IMR-90 (cell line): ENCODE measurements at regions not wholly inside any gene's neighbourhood (a gene's known extent, or its start where the extent isn't known, plus 50 kb on each side); places are given as distances from the start of the nearest gene placed in this dataset.

ENCODE experiments used
- ATAC-seq: fragments of 200-7000 bp; cut with Tn5 transposase; 2 replicates; pipeline ENCODE4 v1.9.1; 2020; ENCODE audit warnings: low read depth, mild to moderate bottlenecking, moderate library complexity
- BruUV-seq: library from RNA; stranded (reverse); fragments of 400-500 nt; replicated peaks from 2 replicates; lab custom pipeline; 2021; lab: Mats Ljungman, UMichigan
- CTCF ChIA-PET: fragments of 300-600 bp; formaldehyde crosslinking; extraction: SDS; loops from one replicate; lab custom pipeline; 2021; ENCODE audit warnings: antibody characterized with exemption; lab: Yijun Ruan, JAX
- POLR2A ChIA-PET: fragments of 300-600 bp; sonication (Branson Sonifier 250); formaldehyde crosslinking; loops from one replicate; lab custom pipeline; 2022; ENCODE audit warnings: antibody characterized with exemption; ENCODE audit not compliant: unreplicated experiment; lab: Charles Lee
- DNase-seq: peaks from one replicate; pipeline ENCODE4 v3.0.0; 2013
- H2AFZ ChIP-seq: replicated peaks from 2 replicates; pipeline ENCODE3; 2013; ENCODE audit warnings: low read length, mild to moderate bottlenecking; ENCODE audit not compliant: poor library complexity
- H2AK5ac ChIP-seq: 2 replicates; pipeline ENCODE4 v1.6.1; 2013; ENCODE audit warnings: low read depth, low read length, inconsistent platforms
- H2AK9ac ChIP-seq: replicated peaks from 2 replicates; pipeline ENCODE3; 2013; ENCODE audit warnings: mild to moderate bottlenecking, low read depth, low read length, moderate library complexity; ENCODE audit not compliant: poor library complexity
- H2BK120ac ChIP-seq: 2 replicates; pipeline ENCODE4 v1.6.1; 2013; ENCODE audit warnings: low read depth, low read length, inconsistent platforms
- H2BK15ac ChIP-seq: 3 replicates; pipeline ENCODE4 v1.6.1; 2013; ENCODE audit warnings: low read depth, low read length, inconsistent platforms
- H2BK20ac ChIP-seq: 2 replicates; pipeline ENCODE4 v1.6.1; 2013; ENCODE audit warnings: low read depth, mild to moderate bottlenecking, inconsistent platforms, low read length, moderate library complexity
- H2BK5ac ChIP-seq: 2 replicates; pipeline ENCODE4 v1.6.1; 2013; ENCODE audit warnings: mild to moderate bottlenecking, low read depth, low read length, inconsistent platforms; ENCODE audit not compliant: poor library complexity, severe bottlenecking
- H3K14ac ChIP-seq: replicated peaks from 2 replicates; pipeline ENCODE4 v1.6.1; 2013; ENCODE audit warnings: low read depth, low read length, inconsistent platforms
- H3K18ac ChIP-seq: 2 replicates; pipeline ENCODE4 v1.6.1; 2013; ENCODE audit warnings: low read depth, low read length, control low read depth
- H3K23ac ChIP-seq: 2 replicates; pipeline ENCODE4 v1.6.1; 2013; ENCODE audit warnings: low read depth, low read length, inconsistent platforms
- H3K27ac ChIP-seq: 2 replicates; pipeline ENCODE4 v1.5.1; 2013; ENCODE audit warnings: mild to moderate bottlenecking, control low read depth, low read length; ENCODE audit not compliant: insufficient read depth
- H3K27me3 ChIP-seq: 2 replicates; pipeline ENCODE4 v1.6.1; 2013; ENCODE audit warnings: low read length; ENCODE audit not compliant: control insufficient read depth, insufficient read depth
- H3K36me3 ChIP-seq: 2 replicates; pipeline ENCODE4 v1.6.1; 2013; ENCODE audit warnings: low read length, mixed read lengths; ENCODE audit not compliant: control insufficient read depth, insufficient read depth
- H3K4ac ChIP-seq: 2 replicates; pipeline ENCODE4 v1.6.1; 2013; ENCODE audit warnings: low read depth, low read length, inconsistent platforms
- H3K4me1 ChIP-seq: 2 replicates; pipeline ENCODE4 v1.6.1; 2013; ENCODE audit warnings: low read length, mixed read lengths; ENCODE audit not compliant: control insufficient read depth, insufficient read depth
- H3K4me2 ChIP-seq: 2 replicates; pipeline ENCODE4 v1.6.1; 2013; ENCODE audit warnings: low read depth, mild to moderate bottlenecking, control low read depth, low read length, moderate library complexity
- H3K4me3 ChIP-seq: 2 replicates; pipeline ENCODE4 v1.5.1; 2013; ENCODE audit warnings: low read depth, mild to moderate bottlenecking, control low read depth, low read length, moderate library complexity; ENCODE audit not compliant: insufficient read depth
- H3K56ac ChIP-seq: 2 replicates; pipeline ENCODE4 v1.6.1; 2013; ENCODE audit warnings: low read length, inconsistent platforms; ENCODE audit not compliant: insufficient read depth; ENCODE audit errors: extremely low read depth
- H3K79me1 ChIP-seq, 2 experiments: 2 replicates each; pipeline ENCODE4 v1.6.1; 2013; ENCODE audit warnings: low read length in 2 of 2, inconsistent platforms in 1 of 2, low read depth in 1 of 2
- H3K9ac ChIP-seq: 2 replicates; pipeline ENCODE4 v1.6.1; 2013; ENCODE audit warnings: low read depth, low read length, control low read depth
- H3K9me1 ChIP-seq: 2 replicates; pipeline ENCODE4 v1.6.1; 2013; ENCODE audit warnings: low read length, inconsistent platforms; ENCODE audit not compliant: insufficient read depth
- H3K9me3 ChIP-seq: 2 replicates; pipeline ENCODE4 v1.6.1; 2013; ENCODE audit warnings: low read length; ENCODE audit not compliant: control insufficient read depth, insufficient read depth
- H4K20me1 ChIP-seq: 2 replicates; pipeline ENCODE4 v1.6.1; 2013; ENCODE audit warnings: low read length, inconsistent platforms; ENCODE audit not compliant: insufficient read depth
- H4K5ac ChIP-seq: 2 replicates; pipeline ENCODE4 v1.6.1; 2013; ENCODE audit warnings: mild to moderate bottlenecking, low read depth, low read length, control low read depth
- H4K8ac ChIP-seq, 2 experiments: 2 replicates each; pipeline ENCODE4 v1.6.1; 2013; ENCODE audit warnings: low read depth in 2 of 2, low read length in 2 of 2, control low read depth in 1 of 2, inconsistent platforms in 1 of 2
- H4K91ac ChIP-seq: 2 replicates; pipeline ENCODE4 v1.6.1; 2013; ENCODE audit warnings: low read depth, low read length, inconsistent platforms; ENCODE audit not compliant: insufficient read depth
- BHLHE40 ChIP-seq: fragments of 150-350 bp; IDR thresholded peaks from 2 replicates; pipeline ENCODE4 v1.6.1; 2016; ENCODE audit warnings: mild to moderate bottlenecking, low read depth, low read length
- CEBPB ChIP-seq: IDR thresholded peaks from 2 replicates; pipeline ENCODE4 v1.6.1; 2012; ENCODE audit warnings: low read depth, low read length, improper control_type of control experiment
- CTCF ChIP-seq: conservative IDR thresholded peaks from 2 replicates; pipeline ENCODE4 v1.5.1; 2012; ENCODE audit warnings: mild to moderate bottlenecking, low read depth, low read length, improper control_type of control experiment
- FOS ChIP-seq: fragments of 150-350 bp; IDR thresholded peaks from 2 replicates; pipeline ENCODE4 v1.6.1; 2016; ENCODE audit warnings: low read depth, low read length
- MAFK ChIP-seq: IDR thresholded peaks from 2 replicates; pipeline ENCODE4 v1.6.1; 2012; ENCODE audit warnings: low read depth, low read length, improper control_type of control experiment
- MAZ ChIP-seq: IDR thresholded peaks from 2 replicates; pipeline ENCODE4 v1.6.1; 2012; ENCODE audit warnings: low read depth, mild to moderate bottlenecking, low read length, improper control_type of control experiment, moderate library complexity, borderline replicate concordance
- MXI1 ChIP-seq: IDR thresholded peaks from 2 replicates; pipeline ENCODE4 v1.6.1; 2012; ENCODE audit warnings: low read depth, mild to moderate bottlenecking, low read length, moderate library complexity, borderline replicate concordance
- POLR2A ChIP-seq: IDR thresholded peaks from 2 replicates; pipeline ENCODE4 v1.6.1; 2012; ENCODE audit warnings: mild to moderate bottlenecking, low read depth, low read length
- RAD21 ChIP-seq: IDR thresholded peaks from 2 replicates; pipeline ENCODE4 v1.6.1; 2012; ENCODE audit warnings: low read length, improper control_type of control experiment
- RFX5 ChIP-seq: IDR thresholded peaks from 2 replicates; pipeline ENCODE4 v1.8.0; 2012; ENCODE audit warnings: low read depth, mild to moderate bottlenecking, low read length, moderate library complexity
- SMC3 ChIP-seq: fragments of 150-350 bp; IDR thresholded peaks from 2 replicates; pipeline ENCODE4 v1.6.1; 2016; ENCODE audit warnings: low read depth, mild to moderate bottlenecking, antibody characterized with exemption, low read length, moderate library complexity
- USF2 ChIP-seq: fragments of 150-350 bp; IDR thresholded peaks from 2 replicates; pipeline ENCODE4 v1.6.1; 2017; ENCODE audit warnings: mild to moderate bottlenecking, antibody characterized with exemption, low read length, low read depth
- WGBS, 2 experiments: methylation state at CpG; one replicate each; pipeline versions ENCODE4 v1.1.5 to v1.1.7; 2013; ENCODE audit warnings: missing lambda C conversion rate in 2 of 2; ENCODE audit not compliant: insufficient read length in 1 of 2; ENCODE audit errors: extremely low coverage in 2 of 2; 5-methylcytosine and 5-hydroxymethylcytosine counted together
- dilution Hi-C: fragments of 300-500 bp; cut with HindIII; formaldehyde crosslinking; loops from one replicate; pipeline ENCODE4 v1.14.3; 2018; ENCODE audit warnings: low sequenced_read_pairs; ENCODE audit not compliant: unreplicated experiment
- in situ Hi-C: fragments of 300-500 bp; cut with MboI; formaldehyde crosslinking; loops from 3 replicates; pipeline ENCODE4 v1.14.3; 2019; ENCODE audit warnings: low sequenced_read_pairs, inconsistent platforms, mixed read lengths
- intact Hi-C: fragments of 100-400 bp; cut with micrococcal nuclease; formaldehyde crosslinking; loops from 2 replicates; pipeline ENCODE4 v1.10.0; 2022

GRCh38 chr1:189269011-189269410, 1208.7 kb downstream of the BRINP3 start:
- Histone ChIP-seq H3K9me1 (no peaks in the 10 kb centered on the region), H3K56ac (no peak overlapping the region), H2BK120ac (no peak overlapping the region), H2BK5ac (no peak overlapping the region), H3K18ac (no peak overlapping the region), H3K27ac (no peak overlapping the region), H3K4me3 (no peak overlapping the region), H2BK15ac (no peak overlapping the region), H2AFZ (no peak overlapping the region), H3K4me2 (no peak overlapping the region), H3K4ac (no peak overlapping the region), H3K23ac (no peak overlapping the region), H3K9ac (no peak overlapping the region), H3K27me3 (no peaks in the 10 kb centered on the region), H2AK5ac (no peak overlapping the region), H4K8ac (no peak overlapping the region), H4K20me1 (no peaks in the 10 kb centered on the region), H3K14ac (no peak overlapping the region), H3K4me1 (no peaks in the 10 kb centered on the region), H3K36me3 (no peaks in the 10 kb centered on the region), H3K79me1 (no peaks in the 10 kb centered on the region), H2AK9ac (no peak overlapping the region), H3K9me3 (peaks cover 18% of the 10 kb centered on the region), H4K5ac (no peak overlapping the region), H2BK20ac (no peak overlapping the region), H4K91ac (no peak overlapping the region)
- intact Hi-C loops (no loop called here), dilution Hi-C loops (no loop called here), in situ Hi-C loops (no loop called here)
- WGBS, 2 experiments: no CpG with 5 or more reads among the region's 2 CpGs
- CTCF ChIA-PET: no interaction called here
- peak; percentile 24 for DNase-seq
- ATAC-seq: no peak
- POLR2A ChIA-PET: no interaction called here
- TF ChIP-seq CTCF (no peak), RAD21 (no peak), MAZ (no peak), POLR2A (no peak), FOS (no peak), MXI1 (no peak), SMC3 (no peak), MAFK (no peak), BHLHE40 (no peak), RFX5 (no peak), CEBPB (no peak), USF2 (no peak)
- no TSS peak for BruUV-seq
